ENCODE measurements at regions not wholly inside any gene's neighbourhood (a gene's known extent, or its start where the extent isn't known, plus 50 kb on each side); places are given as distances from the start of the nearest gene placed in this dataset.

DNA sequence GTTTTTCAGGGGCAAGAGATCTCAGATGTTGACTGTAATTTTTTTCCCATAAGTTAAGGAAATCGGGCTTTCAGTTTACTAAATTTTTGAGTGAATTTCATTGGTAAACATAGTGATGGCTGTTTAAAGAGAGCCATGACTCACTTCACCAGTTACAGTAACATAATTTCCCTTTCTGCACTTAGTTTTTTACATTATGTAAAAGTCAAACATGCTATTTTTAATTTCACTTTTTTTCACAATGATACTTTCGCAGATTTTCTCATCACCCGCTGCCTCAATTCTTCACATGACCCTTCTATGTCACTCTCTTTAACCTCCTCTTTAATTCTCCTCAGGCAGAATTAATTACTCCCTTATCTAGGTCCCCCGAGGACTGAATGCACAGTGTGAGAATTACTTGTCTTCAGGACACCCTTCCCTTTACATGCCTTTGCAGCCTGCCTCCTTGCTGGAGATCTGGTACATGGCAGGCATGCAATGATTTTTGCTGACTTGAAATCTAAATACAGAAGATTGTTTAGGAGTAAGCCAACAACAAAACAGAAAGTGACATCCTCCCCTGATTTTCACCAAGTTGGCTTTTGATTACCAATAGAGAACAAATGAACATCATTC, 217.5 kb upstream of the S1PR3 start (continued):
- TF ChIP-seq, protein P1, sequence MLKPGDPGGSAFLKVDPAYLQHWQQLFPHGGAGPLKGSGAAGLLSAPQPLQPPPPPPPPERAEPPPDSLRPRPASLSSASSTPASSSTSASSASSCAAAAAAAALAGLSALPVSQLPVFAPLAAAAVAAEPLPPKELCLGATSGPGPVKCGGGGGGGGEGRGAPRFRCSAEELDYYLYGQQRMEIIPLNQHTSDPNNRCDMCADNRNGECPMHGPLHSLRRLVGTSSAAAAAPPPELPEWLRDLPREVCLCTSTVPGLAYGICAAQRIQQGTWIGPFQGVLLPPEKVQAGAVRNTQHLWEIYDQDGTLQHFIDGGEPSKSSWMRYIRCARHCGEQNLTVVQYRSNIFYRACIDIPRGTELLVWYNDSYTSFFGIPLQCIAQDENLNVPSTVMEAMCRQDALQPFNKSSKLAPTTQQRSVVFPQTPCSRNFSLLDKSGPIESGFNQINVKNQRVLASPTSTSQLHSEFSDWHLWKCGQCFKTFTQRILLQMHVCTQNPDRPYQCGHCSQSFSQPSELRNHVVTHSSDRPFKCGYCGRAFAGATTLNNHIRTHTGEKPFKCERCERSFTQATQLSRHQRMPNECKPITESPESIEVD (tag by site-specific recombination; IDR thresholded peaks at IDR 0.05), result peak; percentile 86
- TF ChIP-seq ZNF10 (tag by site-specific recombination; IDR thresholded peaks at IDR 0.05) (no peak), GLI2 (tag by site-specific recombination; IDR thresholded peaks at IDR 0.05; ENCODE audit: borderline replicate concordance, low read depth) (no peak), ZNF791 (tag by site-specific recombination; IDR thresholded peaks at IDR 0.05) (no peak), ZNF596 (tag by site-specific recombination; IDR thresholded peaks at IDR 0.05) (0 out of 2 replicates have a peak, but pooled peaks have one; percentile 33), ZNF777 (tag by site-specific recombination; IDR thresholded peaks at IDR 0.05; ENCODE audit: borderline replicate concordance) (no peak), SCRT2 (tag by site-specific recombination; IDR thresholded peaks at IDR 0.05) (no peak), ZNF707 (tag by site-specific recombination; IDR thresholded peaks at IDR 0.05) (no peak), PRDM2 (tag by site-specific recombination; IDR thresholded peaks at IDR 0.05; ENCODE audit: borderline replicate concordance) (no peak), ZNF292 (tag by site-specific recombination; IDR thresholded peaks at IDR 0.05; ENCODE audit: borderline replicate concordance, low read depth) (no peak), ZNF555 (tag by site-specific recombination; conservative IDR thresholded peaks at IDR 0.05) (no peak), TCF7L2 (IDR thresholded peaks at IDR 0.05; ENCODE audit: borderline replicate concordance, low read depth, low read length) (no peak), ZNF239 (tag by site-specific recombination; IDR thresholded peaks at IDR 0.05) (no peak), ZFHX2 (tag by site-specific recombination; conservative IDR thresholded peaks at IDR 0.05) (no peak), ZNF354C (tag by site-specific recombination; IDR thresholded peaks at IDR 0.05; ENCODE audit: borderline replicate concordance, low read depth) (no peak), ZFP37 (tag by site-specific recombination; IDR thresholded peaks at IDR 0.05) (no peak)
- TF ChIP-seq, protein P2, sequence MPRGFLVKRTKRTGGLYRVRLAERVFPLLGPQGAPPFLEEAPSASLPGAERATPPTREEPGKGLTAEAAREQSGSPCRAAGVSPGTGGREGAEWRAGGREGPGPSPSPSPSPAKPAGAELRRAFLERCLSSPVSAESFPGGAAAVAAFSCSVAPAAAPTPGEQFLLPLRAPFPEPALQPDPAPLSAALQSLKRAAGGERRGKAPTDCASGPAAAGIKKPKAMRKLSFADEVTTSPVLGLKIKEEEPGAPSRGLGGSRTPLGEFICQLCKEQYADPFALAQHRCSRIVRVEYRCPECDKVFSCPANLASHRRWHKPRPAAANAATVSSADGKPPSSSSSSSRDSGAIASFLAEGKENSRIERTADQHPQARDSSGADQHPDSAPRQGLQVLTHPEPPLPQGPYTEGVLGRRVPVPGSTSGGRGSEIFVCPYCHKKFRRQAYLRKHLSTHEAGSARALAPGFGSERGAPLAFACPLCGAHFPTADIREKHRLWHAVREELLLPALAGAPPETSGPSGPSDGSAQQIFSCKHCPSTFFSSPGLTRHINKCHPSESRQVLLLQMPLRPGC (tag by site-specific recombination; IDR thresholded peaks at IDR 0.05), result 0 out of 2 replicates have a peak, but pooled peaks have one; percentile 39
- TF ChIP-seq, protein P3, sequence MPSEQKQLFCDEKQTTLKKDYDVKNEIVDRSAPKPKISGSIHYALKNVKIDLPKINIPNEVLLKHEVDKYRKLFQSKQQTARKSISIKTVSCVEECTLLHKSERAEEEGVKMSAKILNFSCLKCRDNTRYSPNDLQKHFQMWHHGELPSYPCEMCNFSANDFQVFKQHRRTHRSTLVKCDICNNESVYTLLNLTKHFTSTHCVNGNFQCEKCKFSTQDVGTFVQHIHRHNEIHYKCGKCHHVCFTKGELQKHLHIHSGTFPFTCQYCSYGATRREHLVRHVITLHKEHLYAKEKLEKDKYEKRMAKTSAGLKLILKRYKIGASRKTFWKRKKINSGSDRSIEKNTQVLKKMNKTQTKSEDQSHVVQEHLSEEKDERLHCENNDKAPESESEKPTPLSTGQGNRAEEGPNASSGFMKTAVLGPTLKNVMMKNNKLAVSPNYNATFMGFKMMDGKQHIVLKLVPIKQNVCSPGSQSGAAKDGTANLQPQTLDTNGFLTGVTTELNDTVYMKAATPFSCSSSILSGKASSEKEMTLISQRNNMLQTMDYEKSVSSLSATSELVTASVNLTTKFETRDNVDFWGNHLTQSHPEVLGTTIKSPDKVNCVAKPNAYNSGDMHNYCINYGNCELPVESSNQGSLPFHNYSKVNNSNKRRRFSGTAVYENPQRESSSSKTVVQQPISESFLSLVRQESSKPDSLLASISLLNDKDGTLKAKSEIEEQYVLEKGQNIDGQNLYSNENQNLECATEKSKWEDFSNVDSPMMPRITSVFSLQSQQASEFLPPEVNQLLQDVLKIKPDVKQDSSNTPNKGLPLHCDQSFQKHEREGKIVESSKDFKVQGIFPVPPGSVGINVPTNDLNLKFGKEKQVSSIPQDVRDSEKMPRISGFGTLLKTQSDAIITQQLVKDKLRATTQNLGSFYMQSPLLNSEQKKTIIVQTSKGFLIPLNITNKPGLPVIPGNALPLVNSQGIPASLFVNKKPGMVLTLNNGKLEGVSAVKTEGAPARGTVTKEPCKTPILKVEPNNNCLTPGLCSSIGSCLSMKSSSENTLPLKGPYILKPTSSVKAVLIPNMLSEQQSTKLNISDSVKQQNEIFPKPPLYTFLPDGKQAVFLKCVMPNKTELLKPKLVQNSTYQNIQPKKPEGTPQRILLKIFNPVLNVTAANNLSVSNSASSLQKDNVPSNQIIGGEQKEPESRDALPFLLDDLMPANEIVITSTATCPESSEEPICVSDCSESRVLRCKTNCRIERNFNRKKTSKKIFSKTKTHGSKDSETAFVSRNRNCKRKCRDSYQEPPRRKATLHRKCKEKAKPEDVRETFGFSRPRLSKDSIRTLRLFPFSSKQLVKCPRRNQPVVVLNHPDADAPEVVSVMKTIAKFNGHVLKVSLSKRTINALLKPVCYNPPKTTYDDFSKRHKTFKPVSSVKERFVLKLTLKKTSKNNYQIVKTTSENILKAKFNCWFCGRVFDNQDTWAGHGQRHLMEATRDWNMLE (tag by site-specific recombination; conservative IDR thresholded peaks at IDR 0.05; ENCODE audit: low read depth), result no peak
- TF ChIP-seq, protein P4, sequence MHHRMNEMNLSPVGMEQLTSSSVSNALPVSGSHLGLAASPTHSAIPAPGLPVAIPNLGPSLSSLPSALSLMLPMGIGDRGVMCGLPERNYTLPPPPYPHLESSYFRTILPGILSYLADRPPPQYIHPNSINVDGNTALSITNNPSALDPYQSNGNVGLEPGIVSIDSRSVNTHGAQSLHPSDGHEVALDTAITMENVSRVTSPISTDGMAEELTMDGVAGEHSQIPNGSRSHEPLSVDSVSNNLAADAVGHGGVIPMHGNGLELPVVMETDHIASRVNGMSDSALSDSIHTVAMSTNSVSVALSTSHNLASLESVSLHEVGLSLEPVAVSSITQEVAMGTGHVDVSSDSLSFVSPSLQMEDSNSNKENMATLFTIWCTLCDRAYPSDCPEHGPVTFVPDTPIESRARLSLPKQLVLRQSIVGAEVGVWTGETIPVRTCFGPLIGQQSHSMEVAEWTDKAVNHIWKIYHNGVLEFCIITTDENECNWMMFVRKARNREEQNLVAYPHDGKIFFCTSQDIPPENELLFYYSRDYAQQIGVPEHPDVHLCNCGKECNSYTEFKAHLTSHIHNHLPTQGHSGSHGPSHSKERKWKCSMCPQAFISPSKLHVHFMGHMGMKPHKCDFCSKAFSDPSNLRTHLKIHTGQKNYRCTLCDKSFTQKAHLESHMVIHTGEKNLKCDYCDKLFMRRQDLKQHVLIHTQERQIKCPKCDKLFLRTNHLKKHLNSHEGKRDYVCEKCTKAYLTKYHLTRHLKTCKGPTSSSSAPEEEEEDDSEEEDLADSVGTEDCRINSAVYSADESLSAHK (tag by site-specific recombination; IDR thresholded peaks at IDR 0.05), result 0 out of 2 replicates have a peak, but pooled peaks have one; percentile 24
- TF ChIP-seq, protein P5, sequence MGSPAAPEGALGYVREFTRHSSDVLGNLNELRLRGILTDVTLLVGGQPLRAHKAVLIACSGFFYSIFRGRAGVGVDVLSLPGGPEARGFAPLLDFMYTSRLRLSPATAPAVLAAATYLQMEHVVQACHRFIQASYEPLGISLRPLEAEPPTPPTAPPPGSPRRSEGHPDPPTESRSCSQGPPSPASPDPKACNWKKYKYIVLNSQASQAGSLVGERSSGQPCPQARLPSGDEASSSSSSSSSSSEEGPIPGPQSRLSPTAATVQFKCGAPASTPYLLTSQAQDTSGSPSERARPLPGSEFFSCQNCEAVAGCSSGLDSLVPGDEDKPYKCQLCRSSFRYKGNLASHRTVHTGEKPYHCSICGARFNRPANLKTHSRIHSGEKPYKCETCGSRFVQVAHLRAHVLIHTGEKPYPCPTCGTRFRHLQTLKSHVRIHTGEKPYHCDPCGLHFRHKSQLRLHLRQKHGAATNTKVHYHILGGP (tag by site-specific recombination; IDR thresholded peaks at IDR 0.05), result no peak
